ENCODE measurements at regions not wholly inside any gene's neighbourhood (a gene's known extent, or its start where the extent isn't known, plus 50 kb on each side); places are given as distances from the start of the nearest gene placed in this dataset.

DNA sequence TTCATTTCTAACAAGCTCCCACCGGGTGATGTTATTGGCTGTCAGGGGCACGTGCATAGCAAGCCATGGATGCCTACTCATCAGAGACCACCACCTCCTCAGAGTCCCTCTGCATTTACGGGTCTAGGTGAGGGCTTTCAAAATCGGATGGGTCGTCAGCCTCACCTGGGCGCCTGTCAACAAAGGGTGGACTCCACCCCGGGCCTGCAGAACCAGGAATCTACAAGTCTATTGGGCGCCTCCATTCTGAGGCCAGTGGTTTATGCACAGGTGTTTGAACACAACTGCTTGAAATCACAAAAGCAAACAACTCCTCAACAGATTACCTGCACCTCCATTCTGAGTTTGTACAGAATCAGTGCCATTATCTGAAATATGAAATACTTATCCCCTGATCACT lies 318.9 kb downstream of the PTTG2 start (continued):
- TF ChIP-seq, protein P1, sequence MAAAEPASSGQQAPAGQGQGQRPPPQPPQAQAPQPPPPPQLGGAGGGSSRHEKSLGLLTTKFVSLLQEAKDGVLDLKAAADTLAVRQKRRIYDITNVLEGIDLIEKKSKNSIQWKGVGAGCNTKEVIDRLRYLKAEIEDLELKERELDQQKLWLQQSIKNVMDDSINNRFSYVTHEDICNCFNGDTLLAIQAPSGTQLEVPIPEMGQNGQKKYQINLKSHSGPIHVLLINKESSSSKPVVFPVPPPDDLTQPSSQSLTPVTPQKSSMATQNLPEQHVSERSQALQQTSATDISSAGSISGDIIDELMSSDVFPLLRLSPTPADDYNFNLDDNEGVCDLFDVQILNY (CRISPR knock-in tag; IDR thresholded peaks at IDR 0.05), result no peak

DNA sequence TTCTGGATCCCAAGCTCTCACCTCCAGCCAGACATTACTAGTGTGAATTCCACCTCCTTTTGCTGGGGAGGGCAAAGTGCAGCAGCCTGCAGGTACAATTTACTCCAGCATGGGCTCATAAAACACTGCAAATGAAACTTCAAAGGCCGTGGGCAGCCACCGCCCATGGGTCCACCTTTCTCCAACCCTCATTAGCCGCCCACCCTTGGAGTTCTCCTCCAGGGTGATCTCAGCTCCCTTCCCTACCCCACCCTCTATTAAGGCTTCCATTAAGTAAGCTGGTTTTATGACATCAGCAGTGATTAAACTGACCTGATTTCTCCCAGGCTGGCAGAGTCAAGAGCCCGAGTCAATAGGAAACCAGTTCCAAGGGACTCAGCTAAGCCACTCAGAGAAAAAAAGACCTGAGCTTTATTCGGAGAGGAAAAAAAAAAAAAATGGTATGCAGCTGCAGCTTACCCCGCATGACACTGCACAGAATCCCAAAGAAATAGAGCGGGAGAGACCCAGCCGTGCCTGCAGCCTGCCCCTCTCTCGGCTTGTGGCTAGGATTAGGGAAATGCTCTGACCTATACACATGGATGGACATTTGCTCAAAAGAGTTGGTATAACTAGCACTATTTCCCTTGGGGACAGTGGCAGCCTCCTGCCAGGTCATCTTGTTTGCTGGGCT lies 319.6 kb downstream of the PTTG2 start:
- Mint-ChIP-seq H3K4me3 (no peak overlapping the region), H3K27me3 (ENCODE audit: low read depth) (no peaks in the 10 kb centered on the region), H3K36me3 (peaks cover 8% of the 10 kb centered on the region; the same call in 1 of the 2 replicates), H3K4me1 (peaks cover 19% of the 10 kb centered on the region), H3K27ac (no peak overlapping the region), H3K9me3 (peaks cover 10% of the 10 kb centered on the region)
- TF ChIP-seq, protein P2, sequence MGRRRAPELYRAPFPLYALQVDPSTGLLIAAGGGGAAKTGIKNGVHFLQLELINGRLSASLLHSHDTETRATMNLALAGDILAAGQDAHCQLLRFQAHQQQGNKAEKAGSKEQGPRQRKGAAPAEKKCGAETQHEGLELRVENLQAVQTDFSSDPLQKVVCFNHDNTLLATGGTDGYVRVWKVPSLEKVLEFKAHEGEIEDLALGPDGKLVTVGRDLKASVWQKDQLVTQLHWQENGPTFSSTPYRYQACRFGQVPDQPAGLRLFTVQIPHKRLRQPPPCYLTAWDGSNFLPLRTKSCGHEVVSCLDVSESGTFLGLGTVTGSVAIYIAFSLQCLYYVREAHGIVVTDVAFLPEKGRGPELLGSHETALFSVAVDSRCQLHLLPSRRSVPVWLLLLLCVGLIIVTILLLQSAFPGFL (CRISPR knock-in tag; IDR thresholded peaks at IDR 0.05; ENCODE audit: borderline replicate concordance), result no peak
- TF ChIP-seq FOXP1 (CRISPR knock-in tag; IDR thresholded peaks at IDR 0.05; ENCODE audit: borderline replicate concordance), result no peak
- TF ChIP-seq, protein P3, sequence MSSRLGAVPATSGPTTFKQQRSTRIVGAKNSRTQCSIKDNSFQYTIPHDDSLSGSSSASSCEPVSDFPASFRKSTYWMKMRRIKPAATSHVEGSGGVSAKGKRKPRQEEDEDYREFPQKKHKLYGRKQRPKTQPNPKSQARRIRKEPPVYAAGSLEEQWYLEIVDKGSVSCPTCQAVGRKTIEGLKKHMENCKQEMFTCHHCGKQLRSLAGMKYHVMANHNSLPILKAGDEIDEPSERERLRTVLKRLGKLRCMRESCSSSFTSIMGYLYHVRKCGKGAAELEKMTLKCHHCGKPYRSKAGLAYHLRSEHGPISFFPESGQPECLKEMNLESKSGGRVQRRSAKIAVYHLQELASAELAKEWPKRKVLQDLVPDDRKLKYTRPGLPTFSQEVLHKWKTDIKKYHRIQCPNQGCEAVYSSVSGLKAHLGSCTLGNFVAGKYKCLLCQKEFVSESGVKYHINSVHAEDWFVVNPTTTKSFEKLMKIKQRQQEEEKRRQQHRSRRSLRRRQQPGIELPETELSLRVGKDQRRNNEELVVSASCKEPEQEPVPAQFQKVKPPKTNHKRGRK (CRISPR knock-in tag; IDR thresholded peaks at IDR 0.05; ENCODE audit: borderline replicate concordance), result no peak
- no peak for TF ChIP-seq FOXJ3 (CRISPR knock-in tag; IDR thresholded peaks at IDR 0.05; ENCODE audit: borderline replicate concordance)
- ChIA-PET POLR2A (interaction anchor here (0.6 kb wide), 1 partner anchor 48 kb away, joined by 3 read pairs; no protein-coding TSS in a partner anchor), CTCF (interaction anchor here (1.4 kb wide), 1 partner anchor 100 kb away, joined by 4 read pairs; no protein-coding TSS in a partner anchor)
- ATAC-seq (no peak), DNase-seq (ENCODE audit: low spot score) (no peak)

DNA sequence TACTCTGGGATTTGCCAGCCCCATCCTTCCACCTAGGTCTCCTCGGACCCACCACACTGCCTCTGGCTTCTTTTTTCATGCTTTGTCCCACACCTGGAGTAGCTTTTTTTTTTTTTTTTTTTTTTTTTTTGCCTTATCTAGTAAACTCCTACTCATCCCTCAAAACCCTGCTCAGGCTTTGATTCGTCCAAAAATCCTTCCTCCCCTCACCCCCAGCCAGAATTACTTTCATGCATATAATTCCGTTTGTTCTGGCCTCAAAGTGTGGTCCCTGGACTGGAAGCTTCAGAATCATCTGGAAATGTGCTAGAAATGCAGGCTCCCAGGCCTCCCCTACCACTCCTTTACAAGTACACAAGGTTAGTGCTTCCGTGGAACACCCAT lies 320.1 kb downstream of the PTTG2 start:
- peaks cover 10% of the 10 kb centered on the region for H3K9me3 Mint-ChIP-seq
- H3K27ac Mint-ChIP-seq, result no peak overlapping the region
- no peak overlapping the region for H3K4me3 Mint-ChIP-seq
- no peak for TF ChIP-seq ZNF263 (CRISPR knock-in tag; IDR thresholded peaks at IDR 0.05; ENCODE audit: low read depth)
- TF ChIP-seq, protein P4, sequence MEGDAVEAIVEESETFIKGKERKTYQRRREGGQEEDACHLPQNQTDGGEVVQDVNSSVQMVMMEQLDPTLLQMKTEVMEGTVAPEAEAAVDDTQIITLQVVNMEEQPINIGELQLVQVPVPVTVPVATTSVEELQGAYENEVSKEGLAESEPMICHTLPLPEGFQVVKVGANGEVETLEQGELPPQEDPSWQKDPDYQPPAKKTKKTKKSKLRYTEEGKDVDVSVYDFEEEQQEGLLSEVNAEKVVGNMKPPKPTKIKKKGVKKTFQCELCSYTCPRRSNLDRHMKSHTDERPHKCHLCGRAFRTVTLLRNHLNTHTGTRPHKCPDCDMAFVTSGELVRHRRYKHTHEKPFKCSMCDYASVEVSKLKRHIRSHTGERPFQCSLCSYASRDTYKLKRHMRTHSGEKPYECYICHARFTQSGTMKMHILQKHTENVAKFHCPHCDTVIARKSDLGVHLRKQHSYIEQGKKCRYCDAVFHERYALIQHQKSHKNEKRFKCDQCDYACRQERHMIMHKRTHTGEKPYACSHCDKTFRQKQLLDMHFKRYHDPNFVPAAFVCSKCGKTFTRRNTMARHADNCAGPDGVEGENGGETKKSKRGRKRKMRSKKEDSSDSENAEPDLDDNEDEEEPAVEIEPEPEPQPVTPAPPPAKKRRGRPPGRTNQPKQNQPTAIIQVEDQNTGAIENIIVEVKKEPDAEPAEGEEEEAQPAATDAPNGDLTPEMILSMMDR (IDR thresholded peaks at IDR 0.05), result no peak
- no peak for TF ChIP-seq SMAD3 (CRISPR knock-in tag; IDR thresholded peaks at IDR 0.05; ENCODE audit: borderline replicate concordance)
- no peak for TF ChIP-seq NR2C2 (CRISPR knock-in tag; IDR thresholded peaks at IDR 0.05)
- TF ChIP-seq ZNF138 (CRISPR knock-in tag; conservative IDR thresholded peaks at IDR 0.05), result no peak
- TF ChIP-seq, protein P5, sequence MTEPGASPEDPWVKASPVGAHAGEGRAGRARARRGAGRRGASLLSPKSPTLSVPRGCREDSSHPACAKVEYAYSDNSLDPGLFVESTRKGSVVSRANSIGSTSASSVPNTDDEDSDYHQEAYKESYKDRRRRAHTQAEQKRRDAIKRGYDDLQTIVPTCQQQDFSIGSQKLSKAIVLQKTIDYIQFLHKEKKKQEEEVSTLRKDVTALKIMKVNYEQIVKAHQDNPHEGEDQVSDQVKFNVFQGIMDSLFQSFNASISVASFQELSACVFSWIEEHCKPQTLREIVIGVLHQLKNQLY (CRISPR knock-in tag; IDR thresholded peaks at IDR 0.05), result no peak
- TF ChIP-seq, protein P6, sequence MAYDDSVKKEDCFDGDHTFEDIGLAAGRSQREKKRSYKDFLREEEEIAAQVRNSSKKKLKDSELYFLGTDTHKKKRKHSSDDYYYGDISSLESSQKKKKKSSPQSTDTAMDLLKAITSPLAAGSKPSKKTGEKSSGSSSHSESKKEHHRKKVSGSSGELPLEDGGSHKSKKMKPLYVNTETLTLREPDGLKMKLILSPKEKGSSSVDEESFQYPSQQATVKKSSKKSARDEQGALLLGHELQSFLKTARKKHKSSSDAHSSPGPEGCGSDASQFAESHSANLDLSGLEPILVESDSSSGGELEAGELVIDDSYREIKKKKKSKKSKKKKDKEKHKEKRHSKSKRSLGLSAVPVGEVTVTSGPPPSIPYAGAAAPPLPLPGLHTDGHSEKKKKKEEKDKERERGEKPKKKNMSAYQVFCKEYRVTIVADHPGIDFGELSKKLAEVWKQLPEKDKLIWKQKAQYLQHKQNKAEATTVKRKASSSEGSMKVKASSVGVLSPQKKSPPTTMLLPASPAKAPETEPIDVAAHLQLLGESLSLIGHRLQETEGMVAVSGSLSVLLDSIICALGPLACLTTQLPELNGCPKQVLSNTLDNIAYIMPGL (CRISPR knock-in tag; IDR thresholded peaks at IDR 0.05), result no peak
- TF ChIP-seq, protein P7, sequence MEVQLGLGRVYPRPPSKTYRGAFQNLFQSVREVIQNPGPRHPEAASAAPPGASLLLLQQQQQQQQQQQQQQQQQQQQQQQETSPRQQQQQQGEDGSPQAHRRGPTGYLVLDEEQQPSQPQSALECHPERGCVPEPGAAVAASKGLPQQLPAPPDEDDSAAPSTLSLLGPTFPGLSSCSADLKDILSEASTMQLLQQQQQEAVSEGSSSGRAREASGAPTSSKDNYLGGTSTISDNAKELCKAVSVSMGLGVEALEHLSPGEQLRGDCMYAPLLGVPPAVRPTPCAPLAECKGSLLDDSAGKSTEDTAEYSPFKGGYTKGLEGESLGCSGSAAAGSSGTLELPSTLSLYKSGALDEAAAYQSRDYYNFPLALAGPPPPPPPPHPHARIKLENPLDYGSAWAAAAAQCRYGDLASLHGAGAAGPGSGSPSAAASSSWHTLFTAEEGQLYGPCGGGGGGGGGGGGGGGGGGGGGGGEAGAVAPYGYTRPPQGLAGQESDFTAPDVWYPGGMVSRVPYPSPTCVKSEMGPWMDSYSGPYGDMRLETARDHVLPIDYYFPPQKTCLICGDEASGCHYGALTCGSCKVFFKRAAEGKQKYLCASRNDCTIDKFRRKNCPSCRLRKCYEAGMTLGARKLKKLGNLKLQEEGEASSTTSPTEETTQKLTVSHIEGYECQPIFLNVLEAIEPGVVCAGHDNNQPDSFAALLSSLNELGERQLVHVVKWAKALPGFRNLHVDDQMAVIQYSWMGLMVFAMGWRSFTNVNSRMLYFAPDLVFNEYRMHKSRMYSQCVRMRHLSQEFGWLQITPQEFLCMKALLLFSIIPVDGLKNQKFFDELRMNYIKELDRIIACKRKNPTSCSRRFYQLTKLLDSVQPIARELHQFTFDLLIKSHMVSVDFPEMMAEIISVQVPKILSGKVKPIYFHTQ (CRISPR knock-in tag; IDR thresholded peaks at IDR 0.05), result no peak
- TF ChIP-seq FOXJ3 (CRISPR knock-in tag; IDR thresholded peaks at IDR 0.05; ENCODE audit: borderline replicate concordance), result no peak
- no peak for TF ChIP-seq GTF2I (CRISPR knock-in tag; conservative IDR thresholded peaks at IDR 0.05)
- no peak for TF ChIP-seq ELF4 (CRISPR knock-in tag; IDR thresholded peaks at IDR 0.05; ENCODE audit: low read depth)
- no peak for TF ChIP-seq JUN (CRISPR knock-in tag; IDR thresholded peaks at IDR 0.05)
- no peak for TF ChIP-seq ZNF671 (CRISPR knock-in tag; IDR thresholded peaks at IDR 0.05)
- no peak for TF ChIP-seq ZNF423 (CRISPR knock-in tag; IDR thresholded peaks at IDR 0.05)
- no peak for TF ChIP-seq OVOL2 (CRISPR knock-in tag; IDR thresholded peaks at IDR 0.05; ENCODE audit: borderline replicate concordance)
- H3K4me1 Mint-ChIP-seq, result peaks cover 21% of the 10 kb centered on the region
- no peaks in the 10 kb centered on the region for H3K27me3 Mint-ChIP-seq (ENCODE audit: low read depth)
- peaks cover 8% of the 10 kb centered on the region; the same call in 1 of the 2 replicates for H3K36me3 Mint-ChIP-seq
- CTCF ChIA-PET, result interaction anchor here (1.4 kb wide), 1 partner anchor 101 kb away, joined by 4 read pairs; no protein-coding TSS in a partner anchor
- ATAC-seq (no peak), DNase-seq (ENCODE audit: low spot score) (no peak)
- POLR2A ChIA-PET, result interaction anchor here (0.6 to 0.7 kb wide), 2 partner anchors 20 to 49 kb away, joined by 3 to 9 read pairs; no protein-coding TSS in a partner anchor
